Stimulated activated naive B cell treated with anti-CD40 and anti-IgM and Interleukin-4, amounts not matched to agents 10 μg/mL and 1 μg/mL and 100 μg/mL, for 72 hours (primary cell): ENCODE measurements at regions not wholly inside any gene's neighbourhood (a gene's known extent, or its start where the extent isn't known, plus 50 kb on each side); places are given as distances from the start of the nearest gene placed in this dataset.

Source experiments
- ATAC-seq, 2 donors: fragments of 150-1000 bp; cut with Tn5 transposase; replicated peaks; 2 replicates each; pipeline ENCODE4 v1.10.0; 2021; ENCODE audit warnings: moderate library complexity in 1 of 2
- DNase-seq: peaks from one replicate; pipeline ENCODE4 v3.0.0; 2021
- H3K27ac Mint-ChIP-seq: one replicate; pipeline ENCODE4 v1.8.0; 2022; ENCODE audit warnings: mild to moderate bottlenecking, mixed read lengths
- H3K27me3 Mint-ChIP-seq, 2 donors: one replicate each; pipeline ENCODE4 v1.8.0; 2022; ENCODE audit warnings: mixed read lengths in 2 of 2
- H3K36me3 Mint-ChIP-seq, 2 donors: one replicate each; pipeline ENCODE4 v1.8.0; 2022; ENCODE audit warnings: mixed read lengths in 2 of 2, mild to moderate bottlenecking in 1 of 2
- H3K4me1 Mint-ChIP-seq, 2 donors: one replicate each; pipeline ENCODE4 v1.8.0; 2022; ENCODE audit warnings: mixed read lengths in 2 of 2, mild to moderate bottlenecking in 1 of 2
- H3K4me3 Mint-ChIP-seq, 2 donors: one replicate each; pipeline ENCODE4 v1.8.0; 2022; ENCODE audit warnings: mild to moderate bottlenecking in 2 of 2, mixed read lengths in 2 of 2, moderate library complexity in 1 of 2
- H3K9me3 Mint-ChIP-seq, 2 donors: one replicate each; pipeline ENCODE4 v1.8.0; 2022; ENCODE audit warnings: mixed read lengths in 2 of 2, mild to moderate bottlenecking in 1 of 2

DNA sequence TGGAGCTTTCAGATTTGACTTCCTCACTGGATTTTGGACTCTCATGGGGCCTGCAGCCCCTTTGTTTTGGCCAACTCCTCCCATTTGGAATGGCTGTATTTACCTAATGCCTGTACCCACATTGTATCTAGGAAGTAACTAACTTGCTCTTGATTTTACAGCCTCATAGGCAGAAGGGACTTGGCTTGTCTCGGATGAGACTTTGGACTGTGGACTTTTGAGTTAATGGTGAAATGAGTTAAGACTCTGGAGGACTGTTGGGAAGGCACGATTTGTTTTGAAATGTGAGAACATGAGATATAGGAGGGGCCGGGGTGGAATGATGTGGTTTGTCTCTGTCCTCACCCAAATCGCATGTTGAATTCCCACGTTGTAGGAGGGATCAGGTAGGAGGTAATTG lies 233.4 kb upstream of the GALNT5 start:
- no peak overlapping the region for H3K4me3 Mint-ChIP-seq
- DNase-seq: no peak
- H3K9me3 Mint-ChIP-seq: peaks cover 7% of the 10 kb centered on the region in 2 donors
- H3K4me1 Mint-ChIP-seq: no peaks in the 10 kb centered on the region
- H3K36me3 Mint-ChIP-seq: no peaks in the 10 kb centered on the region
- no peak for ATAC-seq
- no peak overlapping the region for H3K27ac Mint-ChIP-seq
- no peaks in the 10 kb centered on the region for H3K27me3 Mint-ChIP-seq

DNA sequence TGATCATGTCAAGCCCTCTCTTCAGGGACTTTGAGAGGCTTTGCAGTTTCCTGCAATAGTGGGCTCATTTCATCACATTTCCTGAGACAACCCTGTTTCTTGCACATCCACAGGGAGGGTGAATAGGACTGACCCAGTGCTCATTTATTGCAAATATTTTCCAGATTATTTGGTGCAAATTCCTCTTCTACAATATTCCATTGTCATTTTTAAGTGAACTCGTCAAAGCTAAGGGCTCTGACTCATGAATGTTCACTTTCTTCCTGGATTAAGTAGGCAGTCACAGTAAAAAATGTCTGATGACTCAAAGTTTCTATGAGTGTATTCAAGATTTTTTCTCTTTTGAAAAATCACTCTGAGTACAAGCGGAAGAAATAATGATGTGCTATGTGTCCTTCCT lies 225.5 kb upstream of the GALNT5 start:
- no peaks in the 10 kb centered on the region for H3K27me3 Mint-ChIP-seq
- H3K4me1 Mint-ChIP-seq: no peaks in the 10 kb centered on the region
- no peaks in the 10 kb centered on the region for H3K9me3 Mint-ChIP-seq
- H3K36me3 Mint-ChIP-seq: no peaks in the 10 kb centered on the region
- no peak overlapping the region for H3K4me3 Mint-ChIP-seq
- no peak overlapping the region for H3K27ac Mint-ChIP-seq
- no peak for DNase-seq
- no peak for ATAC-seq

DNA sequence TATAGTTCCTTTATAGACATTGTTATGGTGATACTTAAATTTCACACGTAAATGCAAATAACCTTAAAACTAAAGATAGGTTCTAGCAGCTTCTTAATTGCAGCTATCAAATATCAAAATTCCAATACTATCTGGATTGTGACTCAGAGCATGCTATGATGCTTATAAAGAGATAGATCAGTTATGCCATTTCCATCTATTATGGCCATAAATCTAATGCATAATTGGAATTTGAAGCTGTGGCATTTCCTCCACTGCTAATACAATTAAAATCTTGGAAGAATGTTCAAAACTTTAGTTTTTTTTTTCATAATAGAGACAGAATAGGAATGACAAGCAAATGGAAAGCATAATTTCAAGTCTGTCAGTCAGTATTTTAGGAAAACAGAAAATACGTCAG lies 220.8 kb upstream of the GALNT5 start:
- Mint-ChIP-seq H3K9me3 (no peaks in the 10 kb centered on the region), H3K27ac (no peak overlapping the region), H3K4me3 (no peak overlapping the region), H3K27me3 (no peaks in the 10 kb centered on the region), H3K4me1 (no peaks in the 10 kb centered on the region), H3K36me3 (no peaks in the 10 kb centered on the region)
- ATAC-seq: no peak
- no peak for DNase-seq

DNA sequence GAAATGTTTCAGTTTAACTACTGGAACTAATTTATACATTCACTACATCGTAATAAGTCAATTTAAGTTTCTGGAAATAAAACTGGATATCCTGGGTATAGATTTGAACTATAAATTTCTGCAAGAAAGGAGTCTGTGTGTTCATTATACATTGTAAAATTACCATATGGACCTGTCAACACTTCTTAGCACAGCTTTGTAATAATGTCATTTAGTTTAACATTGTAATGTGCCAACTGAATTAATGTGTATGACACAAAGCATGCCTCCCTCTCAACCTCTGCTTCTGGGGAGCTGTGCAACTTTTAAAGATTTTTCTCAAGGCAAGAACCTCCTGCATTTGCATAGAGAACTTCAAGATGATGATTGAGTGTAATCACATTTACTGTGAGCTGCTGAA lies 213.7 kb upstream of the GALNT5 start:
- Mint-ChIP-seq H3K4me3 (no peak overlapping the region), H3K27ac (no peak overlapping the region), H3K27me3 (no peaks in the 10 kb centered on the region), H3K4me1 (no peaks in the 10 kb centered on the region), H3K9me3 (no peaks in the 10 kb centered on the region), H3K36me3 (no peaks in the 10 kb centered on the region)
- DNase-seq (no peak), ATAC-seq (no peak)

DNA sequence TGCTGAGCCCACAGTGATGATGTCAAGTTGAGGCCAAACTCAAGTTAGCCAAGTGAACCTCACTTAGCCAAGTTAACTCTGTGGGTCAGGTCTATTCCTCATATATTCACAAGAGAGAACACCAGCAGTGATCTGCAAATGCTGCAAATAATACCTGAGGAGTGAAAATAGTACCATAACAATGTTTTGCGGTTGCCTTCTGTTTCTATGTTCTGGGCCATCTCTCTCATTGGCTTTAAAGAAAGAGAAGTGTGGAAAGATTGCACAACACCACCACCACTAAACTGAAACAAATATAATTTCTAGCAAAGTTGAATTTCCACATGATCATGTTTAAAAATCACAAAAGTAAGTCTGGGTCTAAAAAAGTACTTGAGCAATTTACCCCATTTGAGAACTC lies 211.1 kb upstream of the GALNT5 start:
- no peaks in the 10 kb centered on the region for H3K27me3 Mint-ChIP-seq
- ATAC-seq: no peak

DNA sequence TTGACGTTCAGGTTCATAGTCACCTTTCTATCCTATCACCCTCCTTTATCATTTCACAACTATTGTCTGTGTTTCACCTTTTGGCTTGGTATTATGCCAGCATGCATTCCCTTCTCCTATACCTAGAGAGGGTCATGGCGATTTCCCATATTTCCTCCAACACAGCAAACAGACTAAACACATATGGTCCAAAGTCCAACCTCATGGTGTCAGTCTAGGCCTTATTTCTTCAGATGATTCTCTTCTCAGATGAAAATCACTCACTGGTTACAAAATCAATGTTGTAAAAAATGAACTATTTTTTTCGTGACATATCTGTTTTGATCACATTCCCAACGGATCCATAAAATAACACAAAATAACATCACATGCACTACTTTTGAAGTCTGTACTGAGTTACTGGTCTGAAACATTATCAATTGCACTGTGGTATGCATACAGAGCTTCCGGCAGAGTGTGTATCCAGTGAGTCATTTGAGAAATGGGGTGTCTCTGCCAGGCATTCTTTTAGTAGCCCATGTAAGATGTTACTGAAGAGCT lies 204.8 kb upstream of the GALNT5 start:
- Mint-ChIP-seq H3K27me3 (no peaks in the 10 kb centered on the region), H3K9me3 (no peaks in the 10 kb centered on the region), H3K4me1 (no peaks in the 10 kb centered on the region), H3K36me3 (no peaks in the 10 kb centered on the region), H3K4me3 (no peak overlapping the region), H3K27ac (no peak overlapping the region)
- DNase-seq (no peak), ATAC-seq (no peak)

More for the DNA sequence above, 211.1 kb upstream of the GALNT5 start:
- H3K9me3 Mint-ChIP-seq: no peaks in the 10 kb centered on the region
- H3K4me3 Mint-ChIP-seq: no peak overlapping the region
- H3K4me1 Mint-ChIP-seq: no peaks in the 10 kb centered on the region
- H3K36me3 Mint-ChIP-seq: no peaks in the 10 kb centered on the region
- DNase-seq: no peak
- no peak overlapping the region for H3K27ac Mint-ChIP-seq

DNA sequence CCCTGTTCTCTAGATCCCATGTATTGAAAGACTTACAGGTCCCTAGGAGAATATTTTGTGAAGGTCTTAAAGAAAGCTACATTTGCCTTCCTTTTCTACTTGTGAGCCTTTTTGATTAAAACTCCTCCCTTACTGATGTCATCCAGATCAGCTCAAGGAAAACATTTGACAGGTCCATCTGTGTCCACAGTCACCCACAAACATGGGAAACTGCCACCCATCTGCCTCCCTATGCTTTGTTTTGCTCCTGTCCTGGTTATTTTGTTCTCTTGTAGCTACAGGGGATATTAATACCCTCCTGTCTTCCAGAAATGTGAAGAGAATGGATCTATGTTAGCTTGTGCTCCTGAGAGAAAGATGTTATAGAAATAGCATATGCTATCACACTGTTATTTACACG lies 203.6 kb upstream of the GALNT5 start:
- H3K4me3 Mint-ChIP-seq: no peak overlapping the region
- no peaks in the 10 kb centered on the region for H3K36me3 Mint-ChIP-seq
- ATAC-seq: no peak
- no peak overlapping the region for H3K27ac Mint-ChIP-seq
- no peaks in the 10 kb centered on the region for H3K9me3 Mint-ChIP-seq
- H3K4me1 Mint-ChIP-seq: no peaks in the 10 kb centered on the region
- DNase-seq: no peak
- H3K27me3 Mint-ChIP-seq: no peaks in the 10 kb centered on the region

DNA sequence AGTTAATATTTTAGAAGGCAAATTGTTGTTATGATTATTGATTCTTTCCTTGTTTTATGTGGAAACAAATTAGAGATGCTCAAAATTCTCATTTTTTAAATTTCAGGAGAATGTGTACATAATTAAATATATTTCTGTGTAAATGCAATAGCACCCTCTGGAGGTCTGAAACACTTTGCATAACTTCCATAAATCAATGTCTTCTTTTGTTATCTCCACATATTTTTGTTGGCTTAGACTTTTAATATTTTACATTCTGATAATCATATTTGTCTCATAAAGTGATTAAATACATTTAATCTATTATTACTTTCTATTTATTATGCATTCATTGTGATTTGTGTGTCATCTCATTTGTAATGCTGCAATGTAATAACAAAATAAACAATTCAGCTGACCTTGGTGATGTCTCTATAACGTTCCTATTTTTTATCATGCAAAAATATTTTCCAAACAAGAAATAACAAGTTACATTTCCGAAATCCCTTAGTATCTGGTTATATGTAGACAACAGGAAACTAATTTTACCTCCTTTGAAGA lies 201.8 kb upstream of the GALNT5 start:
- DNase-seq: no peak
- H3K27me3 Mint-ChIP-seq: no peaks in the 10 kb centered on the region

DNA sequence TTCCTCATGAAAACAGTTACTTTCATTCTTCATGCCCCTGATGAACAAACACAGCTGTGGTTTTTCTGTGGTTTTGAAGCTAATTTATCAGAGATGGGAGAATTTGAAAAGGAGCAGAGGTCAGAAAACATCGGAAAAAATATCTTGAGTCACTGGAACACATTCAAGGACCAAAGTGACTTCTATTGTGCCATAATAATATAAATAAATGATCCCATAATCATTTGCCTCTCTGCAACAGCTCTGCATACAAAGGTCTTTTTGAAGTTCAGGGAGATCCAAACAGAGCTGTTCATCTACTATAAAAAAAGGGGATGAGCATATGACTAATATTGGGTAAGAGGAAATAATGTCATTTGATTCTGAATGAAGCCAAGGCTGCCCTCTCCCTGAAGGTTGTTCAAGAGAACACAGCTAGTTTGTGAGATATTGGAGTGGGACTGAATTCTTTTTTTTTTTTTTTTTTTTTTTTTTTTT lies 201.3 kb upstream of the GALNT5 start:
- Mint-ChIP-seq H3K4me1 (no peaks in the 10 kb centered on the region), H3K27me3 (no peaks in the 10 kb centered on the region), H3K4me3 (no peak overlapping the region), H3K9me3 (no peaks in the 10 kb centered on the region), H3K36me3 (no peaks in the 10 kb centered on the region), H3K27ac (no peak overlapping the region)
- DNase-seq (no peak), ATAC-seq (no peak)

More for the DNA sequence above, 201.8 kb upstream of the GALNT5 start:
- no peaks in the 10 kb centered on the region for H3K4me1 Mint-ChIP-seq
- H3K4me3 Mint-ChIP-seq: no peak overlapping the region
- no peaks in the 10 kb centered on the region for H3K9me3 Mint-ChIP-seq
- ATAC-seq: no peak
- H3K36me3 Mint-ChIP-seq: no peaks in the 10 kb centered on the region
- H3K27ac Mint-ChIP-seq: no peak overlapping the region

DNA sequence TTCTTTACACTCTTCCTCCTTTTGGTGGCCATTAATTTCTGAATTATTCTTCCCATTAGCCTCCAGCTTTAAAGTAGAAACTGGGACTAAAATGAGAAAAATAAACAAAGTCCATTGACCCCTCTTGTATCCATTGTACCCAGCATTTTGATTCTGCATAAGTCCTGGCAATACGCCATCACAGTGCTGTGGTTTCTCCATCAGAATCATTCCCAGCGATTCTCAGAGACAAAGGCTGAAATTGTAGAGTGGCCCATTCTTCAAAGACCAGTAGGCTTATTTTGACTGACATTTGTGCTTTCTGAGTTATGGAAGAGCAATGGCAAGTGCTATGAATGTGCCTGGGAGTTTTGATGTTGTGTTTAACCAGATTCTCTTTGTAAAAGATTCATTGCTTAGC lies 199.3 kb upstream of the GALNT5 start:
- no peaks in the 10 kb centered on the region for H3K4me1 Mint-ChIP-seq
- H3K4me3 Mint-ChIP-seq: no peak overlapping the region
- no peaks in the 10 kb centered on the region for H3K27me3 Mint-ChIP-seq
- H3K27ac Mint-ChIP-seq: no peak overlapping the region
- no peak for DNase-seq
- no peaks in the 10 kb centered on the region for H3K9me3 Mint-ChIP-seq
- ATAC-seq: no peak
- H3K36me3 Mint-ChIP-seq: no peaks in the 10 kb centered on the region

DNA sequence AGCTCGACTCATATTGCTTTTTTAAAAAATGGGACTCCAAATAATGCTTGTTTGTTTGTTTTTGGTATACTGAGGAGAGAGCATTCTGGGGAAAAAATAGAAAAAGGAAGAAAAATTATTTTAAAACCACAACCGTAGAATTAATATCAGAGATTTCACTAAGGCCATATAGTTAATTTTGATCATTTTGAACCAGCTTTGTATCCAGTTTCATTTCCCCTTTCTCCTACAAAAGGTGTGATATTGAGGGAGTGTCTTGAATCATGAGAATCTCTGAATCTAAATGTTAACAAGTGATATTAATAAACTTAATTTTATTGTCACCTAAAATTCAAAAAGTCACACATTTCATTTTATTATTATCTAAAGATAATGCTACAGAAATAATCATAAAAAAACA lies 198.5 kb upstream of the GALNT5 start:
- ATAC-seq: no peak
- no peaks in the 10 kb centered on the region for H3K27me3 Mint-ChIP-seq
- H3K4me3 Mint-ChIP-seq: no peak overlapping the region
- no peaks in the 10 kb centered on the region for H3K4me1 Mint-ChIP-seq
- H3K9me3 Mint-ChIP-seq: no peaks in the 10 kb centered on the region
- H3K27ac Mint-ChIP-seq: no peak overlapping the region
- DNase-seq: no peak
- H3K36me3 Mint-ChIP-seq: no peaks in the 10 kb centered on the region

DNA sequence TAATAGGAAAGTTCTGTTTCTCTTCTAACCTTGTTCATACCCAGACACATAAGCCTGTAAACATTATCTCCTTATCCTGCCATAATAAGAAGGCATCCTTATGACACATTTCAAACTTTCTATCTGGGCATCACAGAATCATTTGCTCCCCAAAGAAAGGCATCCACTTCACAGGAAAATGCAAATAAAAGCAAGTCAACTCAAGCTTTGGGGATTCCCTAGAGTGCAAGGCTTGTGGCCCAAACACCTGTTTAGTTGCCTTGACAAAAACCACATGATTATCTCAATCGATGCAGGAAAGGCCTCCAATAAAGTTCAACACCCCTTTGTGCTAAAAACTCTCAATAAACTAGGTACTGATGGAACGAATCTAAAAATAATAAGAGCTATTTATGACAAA lies 195.7 kb upstream of the GALNT5 start:
- no peaks in the 10 kb centered on the region for H3K9me3 Mint-ChIP-seq
- no peaks in the 10 kb centered on the region for H3K36me3 Mint-ChIP-seq
- H3K4me3 Mint-ChIP-seq: no peak overlapping the region
- no peak for ATAC-seq
- H3K27me3 Mint-ChIP-seq: no peaks in the 10 kb centered on the region
- H3K27ac Mint-ChIP-seq: no peak overlapping the region
- no peaks in the 10 kb centered on the region for H3K4me1 Mint-ChIP-seq
- no peak for DNase-seq

DNA sequence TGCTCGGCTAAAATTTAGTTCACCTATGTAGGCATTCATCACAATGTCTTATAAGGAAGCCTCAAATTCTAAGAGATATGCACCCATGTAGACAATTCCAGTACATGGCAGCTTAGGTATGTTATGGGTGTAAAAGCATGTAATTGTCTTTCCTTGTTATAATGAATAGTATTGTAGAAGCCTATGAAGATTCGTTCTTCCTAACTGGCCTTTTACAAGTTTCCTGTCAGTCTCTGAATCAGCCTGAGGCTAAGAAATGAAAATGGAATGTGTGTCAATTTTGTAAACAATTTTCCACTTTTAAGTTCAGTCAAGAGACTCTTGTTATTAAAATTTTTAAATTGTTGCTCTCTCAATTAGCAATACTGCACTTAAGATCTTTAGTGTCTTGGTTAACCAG lies 189.9 kb upstream of the GALNT5 start:
- H3K27me3 Mint-ChIP-seq: no peaks in the 10 kb centered on the region
- peaks cover 4 to 7% of the 10 kb centered on the region in 2 donors for H3K9me3 Mint-ChIP-seq
- no peak for DNase-seq
- H3K36me3 Mint-ChIP-seq: no peaks in the 10 kb centered on the region
- no peak overlapping the region for H3K27ac Mint-ChIP-seq
- no peaks in the 10 kb centered on the region for H3K4me1 Mint-ChIP-seq
- no peak overlapping the region for H3K4me3 Mint-ChIP-seq
- ATAC-seq: no peak

DNA sequence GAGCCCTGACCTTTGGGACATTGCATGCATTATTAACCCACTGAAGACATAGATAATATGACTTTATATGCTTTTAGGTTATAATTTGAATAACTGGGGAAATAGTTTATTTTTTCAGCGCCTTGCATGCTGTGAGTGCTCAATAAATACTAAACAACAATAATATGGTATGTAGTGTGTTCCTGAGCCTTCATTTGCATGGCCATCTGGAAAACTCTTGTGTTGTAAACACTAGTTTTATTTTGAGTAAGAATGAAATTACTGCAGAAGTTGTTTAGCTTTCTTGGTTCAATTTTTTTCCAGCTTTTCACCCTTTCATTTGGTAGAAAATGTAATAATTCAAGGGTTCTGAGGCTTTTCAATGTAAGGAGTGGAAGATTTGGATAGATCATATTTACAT lies 189.3 kb upstream of the GALNT5 start:
- H3K27me3 Mint-ChIP-seq: no peaks in the 10 kb centered on the region
- H3K9me3 Mint-ChIP-seq: peaks cover 4 to 7% of the 10 kb centered on the region in 2 donors
- no peaks in the 10 kb centered on the region for H3K4me1 Mint-ChIP-seq
- DNase-seq (no peak), ATAC-seq (no peak)
- no peak overlapping the region for H3K4me3 Mint-ChIP-seq
- no peak overlapping the region for H3K27ac Mint-ChIP-seq
- no peaks in the 10 kb centered on the region for H3K36me3 Mint-ChIP-seq

DNA sequence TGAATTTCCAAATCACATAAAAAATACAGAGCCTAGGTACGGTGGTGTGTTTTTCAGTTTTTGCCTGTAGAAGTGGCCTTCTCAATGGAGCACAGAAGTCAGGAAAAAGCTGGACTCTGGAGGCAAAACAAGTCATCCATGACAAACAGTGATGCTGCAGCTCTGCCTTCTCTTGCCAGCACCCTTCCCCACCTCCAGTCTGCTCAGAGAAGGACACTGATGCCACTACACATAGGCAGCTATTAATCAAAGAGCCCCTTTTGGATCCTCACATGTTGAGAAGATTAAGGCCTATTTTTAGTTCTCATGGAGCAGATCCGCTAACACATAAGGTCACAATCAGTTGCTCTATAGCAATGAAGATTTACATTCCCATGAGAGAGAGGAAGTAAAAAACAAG lies 181.6 kb upstream of the GALNT5 start:
- H3K4me3 Mint-ChIP-seq: no peak overlapping the region
- H3K4me1 Mint-ChIP-seq: peaks cover 4 to 6% of the 10 kb centered on the region in 2 donors
- DNase-seq (no peak), ATAC-seq (no peak)
- H3K36me3 Mint-ChIP-seq: no peaks in the 10 kb centered on the region
- H3K27ac Mint-ChIP-seq: no peak overlapping the region
- H3K27me3 Mint-ChIP-seq: no peaks in the 10 kb centered on the region
- peaks cover 0 to 7% of the 10 kb centered on the region in 2 donors for H3K9me3 Mint-ChIP-seq
